Tibial nerve (tissue), 4 donors: ENCODE measurements at regions not wholly inside any gene's neighbourhood (a gene's known extent, or its start where the extent isn't known, plus 50 kb on each side); places are given as distances from the start of the nearest gene placed in this dataset.

Experiments
- DNase-seq, 2 donors: peaks; one replicate each; pipeline ENCODE4 v3.0.0-alpha.2; 2019; ENCODE audit warnings: low spot score in 2 of 2
- H3K27ac ChIP-seq, 4 donors: fragments of 200-600 bp; sonication (generic) in 3 of 4; one replicate each; pipeline ENCODE4 v1.5.1; 2017 to 2019; ENCODE audit warnings: mild to moderate bottlenecking in 1 of 4
- H3K27me3 ChIP-seq, 2 donors: fragments of 200-600 bp; sonication (generic) in 1 of 2; one replicate each; pipeline versions ENCODE4 v1.5.1 to v1.6.0; 2017 to 2019
- H3K36me3 ChIP-seq, 3 donors: fragments of 200-600 bp; sonication (generic); one replicate each; pipeline ENCODE4 v1.5.1; 2018 to 2019
- H3K4me1 ChIP-seq, 4 donors: fragments of 200-600 bp; sonication (generic) in 3 of 4; one replicate each; pipeline ENCODE4 v1.5.1; 2017 to 2019
- H3K4me3 ChIP-seq, 4 donors: fragments of 200-600 bp; sonication (generic) in 3 of 4; one replicate each; pipeline ENCODE4 v1.5.1; 2017 to 2019; ENCODE audit warnings: mild to moderate bottlenecking in 1 of 4, moderate library complexity in 1 of 4
- H3K9me3 ChIP-seq, 4 donors: fragments of 200-600 bp; sonication (generic) in 3 of 4; one replicate each; pipeline ENCODE4 v1.5.1; 2017 to 2019
- CTCF ChIP-seq, 5 experiments: fragments of 200-600 bp in 3 of 5; fragments of 450-650 bp in 2 of 5; sonication (generic) in 3 of 5; IDR thresholded peaks; one replicate each; pipeline ENCODE4 v1.5.1; 2016 to 2019; ENCODE audit warnings: antibody characterized with exemption in 5 of 5, mild to moderate bottlenecking in 3 of 5, moderate library complexity in 2 of 5
- EP300 ChIP-seq, 2 donors: sonication (generic); formaldehyde crosslinking; IDR thresholded peaks; one replicate each; pipeline ENCODE4 v1.6.1; 2017; ENCODE audit warnings: antibody characterized with exemption in 2 of 2, mild to moderate bottlenecking in 1 of 2
- POLR2A ChIP-seq, 2 donors: fragments of 450-650 bp; IDR thresholded peaks; one replicate each; pipeline ENCODE4 v1.6.1; 2017; ENCODE audit warnings: antibody characterized with exemption in 2 of 2, mild to moderate bottlenecking in 2 of 2, moderate library complexity in 2 of 2
- WGBS, 2 donors: methylation state at CpG; one replicate each; pipeline ENCODE4 v1.1.5; 2018; 5-methylcytosine and 5-hydroxymethylcytosine counted together

GRCh38 chr12:116393255-116393654 is 115.8 kb upstream of the MED13L start:
- no peaks in the 10 kb centered on the region for H3K27me3 ChIP-seq

DNA sequence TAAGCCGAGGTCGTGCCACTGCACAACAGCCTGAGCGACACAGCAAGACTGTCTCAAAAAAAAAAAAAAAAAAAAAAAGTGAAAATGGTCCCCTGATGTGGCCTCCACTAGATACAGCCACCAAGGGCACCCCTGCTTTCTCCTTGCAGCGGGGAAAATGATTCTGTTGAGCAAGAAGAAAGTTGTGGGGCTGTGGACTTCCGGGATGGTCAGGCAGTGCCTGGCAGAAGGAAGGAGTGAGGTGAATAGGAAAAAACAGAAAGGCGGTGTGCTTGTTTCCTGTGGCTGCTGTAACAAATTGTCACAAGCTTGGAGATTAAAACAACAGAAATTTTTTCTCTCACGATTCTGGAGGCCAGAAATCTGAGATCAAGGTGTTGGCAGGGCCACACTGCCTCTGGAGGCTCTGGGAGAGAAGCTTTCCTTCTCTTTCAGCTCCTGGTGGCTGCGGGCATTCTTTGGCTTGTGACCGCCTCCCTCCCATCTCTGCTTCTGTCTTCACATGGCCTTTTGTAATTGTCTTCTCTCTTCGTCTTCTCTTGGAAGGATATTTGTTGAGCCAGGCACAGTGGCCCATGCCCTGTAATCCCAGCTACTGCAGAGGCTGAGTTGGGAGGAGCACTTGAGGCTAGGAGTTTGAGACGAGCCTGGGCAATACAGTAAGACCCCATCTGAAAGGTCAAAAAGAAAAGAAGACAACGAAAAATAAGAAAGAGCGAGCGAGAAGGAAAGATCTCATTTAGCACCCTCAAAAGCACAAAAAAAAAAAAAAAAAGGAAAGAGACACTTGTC is 116.6 kb upstream of the MED13L start:
- Histone ChIP-seq H3K4me3 (no peak overlapping the region), H3K36me3 (no peaks in the 10 kb centered on the region), H3K4me1 (peaks cover 0 to 17% (median 3%) of the 10 kb centered on the region in 4 donors), H3K27ac (no peak overlapping the region), H3K27me3 (no peaks in the 10 kb centered on the region), H3K9me3 (peaks cover 0 to 23% (median 0%) of the 10 kb centered on the region in 4 donors)
- DNase-seq: no peak
- no peak for TF ChIP-seq POLR2A (IDR thresholded peaks at IDR 0.05)
- WGBS, 2 donors: 86% methylated on average over 14 of the region's 14 CpGs

More at GRCh38 chr12:116393255-116393654, 115.8 kb upstream of the MED13L start:
- DNase-seq: no peak
- TF ChIP-seq POLR2A (IDR thresholded peaks at IDR 0.05) (no peak), CTCF (IDR thresholded peaks at IDR 0.05) (no peak), EP300 (IDR thresholded peaks at IDR 0.05) (no peak)
- H3K36me3 ChIP-seq: no peaks in the 10 kb centered on the region
- H3K4me1 ChIP-seq: peaks cover 0 to 17% (median 3%) of the 10 kb centered on the region in 4 donors
- peaks cover 0 to 17% (median 0%) of the 10 kb centered on the region in 4 donors for H3K9me3 ChIP-seq
- WGBS, 2 donors: 54 to 59% methylated on average over 10 of the region's 10 CpGs
- no peak overlapping the region for H3K4me3 ChIP-seq
- no peak overlapping the region for H3K27ac ChIP-seq

GRCh38 chr12:116395396-116395795 is 117.9 kb upstream of the MED13L start:
- H3K9me3 ChIP-seq: peaks cover 0 to 24% (median 0%) of the 10 kb centered on the region in 4 donors
- DNase-seq: no peak
- H3K4me1 ChIP-seq: peaks cover 0 to 3% (median 0%) of the 10 kb centered on the region in 4 donors
- H3K36me3 ChIP-seq: no peaks in the 10 kb centered on the region
- WGBS, 2 donors: 0 to 2% methylated on average over 1 of the region's 1 CpG
- no peaks in the 10 kb centered on the region for H3K27me3 ChIP-seq
- no peak overlapping the region for H3K27ac ChIP-seq
- TF ChIP-seq EP300 (IDR thresholded peaks at IDR 0.05): no peak
- no peak overlapping the region for H3K4me3 ChIP-seq

GRCh38 chr12:116397148-116397547 is 119.7 kb upstream of the MED13L start:
- H3K9me3 ChIP-seq: peaks cover 0 to 12% (median 0%) of the 10 kb centered on the region in 4 donors
- 68 to 80% methylated on average over 3 of the region's 3 CpGs for WGBS, 2 donors
- TF ChIP-seq EP300 (IDR thresholded peaks at IDR 0.05) (no peak), CTCF (IDR thresholded peaks at IDR 0.05) (no peak), POLR2A (IDR thresholded peaks at IDR 0.05) (no peak)
- H3K27me3 ChIP-seq: no peaks in the 10 kb centered on the region
- H3K4me3 ChIP-seq: no peak overlapping the region
- H3K27ac ChIP-seq: no peak overlapping the region
- no peak for DNase-seq
- no peaks in the 10 kb centered on the region for H3K36me3 ChIP-seq
- H3K4me1 ChIP-seq: no peaks in the 10 kb centered on the region

- Histone ChIP-seq H3K27ac (no peak overlapping the region), H3K4me1 (no peaks in the 10 kb centered on the region), H3K27me3 (no peaks in the 10 kb centered on the region), H3K4me3 (no peak overlapping the region), H3K9me3 (peaks cover 0 to 12% (median 0%) of the 10 kb centered on the region in 4 donors), H3K36me3 (no peaks in the 10 kb centered on the region)
- no peak for TF ChIP-seq EP300 (IDR thresholded peaks at IDR 0.05)
- TF ChIP-seq POLR2A (IDR thresholded peaks at IDR 0.05): no peak
- no peak for TF ChIP-seq CTCF (IDR thresholded peaks at IDR 0.05)
- no peak for DNase-seq
Observed at GRCh38 chr12:116398193-116398592, 120.7 kb upstream of the MED13L start.

DNA sequence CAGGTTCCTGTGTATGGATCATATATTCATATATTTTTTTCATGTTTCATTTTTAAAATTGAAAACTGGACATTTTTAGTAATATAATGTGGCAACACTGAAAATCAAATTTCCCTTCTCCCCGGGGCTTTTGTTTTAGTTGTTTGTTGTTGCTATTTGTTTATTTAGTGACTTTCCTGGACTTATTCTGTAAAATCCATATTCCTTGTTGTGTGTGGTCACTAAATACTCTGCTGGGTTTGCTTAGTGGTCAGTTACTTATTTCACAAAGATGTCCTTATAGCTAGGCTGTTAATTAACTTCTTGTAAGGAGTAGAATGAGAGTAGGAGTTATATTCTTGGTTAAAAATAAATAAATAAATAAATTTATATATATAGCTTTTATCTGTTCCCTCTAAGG is 121.6 kb upstream of the MED13L start:
- WGBS, 2 donors: 91 to 97% methylated on average over 1 of the region's 1 CpG

More for the DNA sequence above, 121.6 kb upstream of the MED13L start:
- Histone ChIP-seq H3K27me3 (no peaks in the 10 kb centered on the region), H3K4me1 (no peaks in the 10 kb centered on the region), H3K27ac (no peak overlapping the region), H3K36me3 (no peaks in the 10 kb centered on the region), H3K4me3 (no peak overlapping the region), H3K9me3 (peaks cover 0 to 12% (median 0%) of the 10 kb centered on the region in 4 donors)
- TF ChIP-seq CTCF (IDR thresholded peaks at IDR 0.05) (no peak), POLR2A (IDR thresholded peaks at IDR 0.05) (no peak), EP300 (IDR thresholded peaks at IDR 0.05) (no peak)
- DNase-seq: no peak
